ENCODE measurements at regions not wholly inside any gene's neighbourhood (a gene's known extent, or its start where the extent isn't known, plus 50 kb on each side); places are given as distances from the start of the nearest gene placed in this dataset.
"Not testable (repeated sequence)": the region's sequence is repeated elsewhere in the genome, so short reads cannot be mapped to it uniquely, and the experiment has no call there.

- Histone ChIP-seq H4K20me1 (ENCODE audit: control insufficient read depth, extremely low read depth, insufficient read depth, low read length) (no peaks in the 10 kb centered on the region), H3K79me2 (ENCODE audit: control insufficient read depth, insufficient read depth, low read length) (no peaks in the 10 kb centered on the region), H3K27me3 (ENCODE audit: control insufficient read depth, extremely low read depth, insufficient read depth, low read length) (no peaks in the 10 kb centered on the region), H3K36me3 (ENCODE audit: control insufficient read depth in 2 of 2, extremely low read depth in 1 of 2, insufficient read depth in 2 of 2, low read length in 2 of 2) (no peaks in the 10 kb centered on the region), H3K4me2 (ENCODE audit: control insufficient read depth, extremely low read depth, insufficient read depth, low read depth, low read length) (no peak overlapping the region), H3K4me1 (ENCODE audit: control insufficient read depth, extremely low read depth, insufficient read depth, low read length) (no peaks in the 10 kb centered on the region), H2AFZ (ENCODE audit: control insufficient read depth, low read length) (no peak overlapping the region), H3K9ac (ENCODE audit: control insufficient read depth, extremely low read depth, insufficient read depth, low read length) (no peak overlapping the region), H3K27ac (ENCODE audit: control insufficient read depth, insufficient read depth, low read length) (no peak overlapping the region), H3K4me3 (ENCODE audit: control insufficient read depth in 2 of 3, extremely low read depth in 1 of 3, insufficient read depth in 2 of 3, low read depth in 1 of 3, low read length in 3 of 3) (no peak overlapping the region), H3K9me3 (ENCODE audit: control insufficient read depth, low read depth, low read length) (no peaks in the 10 kb centered on the region), H3K9me1 (ENCODE audit: control insufficient read depth, extremely low read depth, insufficient read depth, low read length) (no peaks in the 10 kb centered on the region)
- dilution Hi-C loops (cut with MboI; ENCODE audit: extremely low pct_ligation_motif_present, low sequenced_read_pairs): no loop called here
- DNase-seq (ENCODE audit: low read depth, low spot score): no peak
- TF ChIP-seq, protein P1, sequence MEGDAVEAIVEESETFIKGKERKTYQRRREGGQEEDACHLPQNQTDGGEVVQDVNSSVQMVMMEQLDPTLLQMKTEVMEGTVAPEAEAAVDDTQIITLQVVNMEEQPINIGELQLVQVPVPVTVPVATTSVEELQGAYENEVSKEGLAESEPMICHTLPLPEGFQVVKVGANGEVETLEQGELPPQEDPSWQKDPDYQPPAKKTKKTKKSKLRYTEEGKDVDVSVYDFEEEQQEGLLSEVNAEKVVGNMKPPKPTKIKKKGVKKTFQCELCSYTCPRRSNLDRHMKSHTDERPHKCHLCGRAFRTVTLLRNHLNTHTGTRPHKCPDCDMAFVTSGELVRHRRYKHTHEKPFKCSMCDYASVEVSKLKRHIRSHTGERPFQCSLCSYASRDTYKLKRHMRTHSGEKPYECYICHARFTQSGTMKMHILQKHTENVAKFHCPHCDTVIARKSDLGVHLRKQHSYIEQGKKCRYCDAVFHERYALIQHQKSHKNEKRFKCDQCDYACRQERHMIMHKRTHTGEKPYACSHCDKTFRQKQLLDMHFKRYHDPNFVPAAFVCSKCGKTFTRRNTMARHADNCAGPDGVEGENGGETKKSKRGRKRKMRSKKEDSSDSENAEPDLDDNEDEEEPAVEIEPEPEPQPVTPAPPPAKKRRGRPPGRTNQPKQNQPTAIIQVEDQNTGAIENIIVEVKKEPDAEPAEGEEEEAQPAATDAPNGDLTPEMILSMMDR (optimal IDR thresholded peaks at IDR 0.05 in 1 of 3, IDR thresholded peaks at IDR 0.05 in 1 of 3, conservative IDR thresholded peaks at IDR 0.05 in 1 of 3; ENCODE audit: extremely low read depth in 1 of 3, insufficient read depth in 2 of 3, low read length in 3 of 3): no peak
- no peak for TF ChIP-seq EZH2 (IDR thresholded peaks at IDR 0.05; ENCODE audit: low read length)
- FAIRE-seq: no peak
Measured at GRCh38 chr4:104279744-104280143, 214.9 kb downstream of the CXXC4 start.

DNA sequence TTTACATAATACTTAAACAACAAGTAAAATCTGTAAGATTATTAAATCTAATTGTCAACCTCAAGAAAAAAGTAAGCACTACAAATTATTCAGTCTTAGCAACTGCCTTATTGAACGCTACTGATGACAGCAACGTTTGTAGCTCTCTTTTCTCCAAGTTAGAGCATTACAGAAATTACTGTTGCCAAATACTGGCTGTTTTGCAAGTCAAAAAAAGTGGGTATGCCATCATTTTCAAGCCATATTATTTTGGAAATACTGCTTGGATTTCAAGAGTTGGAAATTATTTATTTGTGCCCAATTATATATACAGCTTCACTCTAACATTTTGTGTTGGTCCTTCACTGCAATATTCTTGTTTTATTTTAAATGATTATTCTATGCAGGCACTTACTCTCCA, 221.7 kb downstream of the CXXC4 start:
- Histone ChIP-seq H3K4me2 (ENCODE audit: control insufficient read depth, extremely low read depth, insufficient read depth, low read depth, low read length) (no peak overlapping the region), H3K79me2 (ENCODE audit: control insufficient read depth, insufficient read depth, low read length) (no peaks in the 10 kb centered on the region), H3K27me3 (ENCODE audit: control insufficient read depth, extremely low read depth, insufficient read depth, low read length) (no peaks in the 10 kb centered on the region), H3K4me3 (ENCODE audit: control insufficient read depth in 2 of 3, extremely low read depth in 1 of 3, insufficient read depth in 2 of 3, low read depth in 1 of 3, low read length in 3 of 3) (no peak overlapping the region), H3K9ac (ENCODE audit: control insufficient read depth, extremely low read depth, insufficient read depth, low read length) (no peak overlapping the region), H3K4me1 (ENCODE audit: control insufficient read depth, extremely low read depth, insufficient read depth, low read length) (no peaks in the 10 kb centered on the region), H2AFZ (ENCODE audit: control insufficient read depth, low read length) (no peak overlapping the region), H3K36me3 (ENCODE audit: control insufficient read depth in 2 of 2, extremely low read depth in 1 of 2, insufficient read depth in 2 of 2, low read length in 2 of 2) (no peaks in the 10 kb centered on the region), H4K20me1 (ENCODE audit: control insufficient read depth, extremely low read depth, insufficient read depth, low read length) (no peaks in the 10 kb centered on the region), H3K27ac (ENCODE audit: control insufficient read depth, insufficient read depth, low read length) (no peak overlapping the region), H3K9me1 (ENCODE audit: control insufficient read depth, extremely low read depth, insufficient read depth, low read length) (no peaks in the 10 kb centered on the region), H3K9me3 (ENCODE audit: control insufficient read depth, low read depth, low read length) (no peaks in the 10 kb centered on the region)
- TF ChIP-seq EZH2 (IDR thresholded peaks at IDR 0.05; ENCODE audit: low read length): no peak
- TF ChIP-seq, protein P1 (optimal IDR thresholded peaks at IDR 0.05 in 1 of 3, IDR thresholded peaks at IDR 0.05 in 1 of 3, conservative IDR thresholded peaks at IDR 0.05 in 1 of 3; ENCODE audit: extremely low read depth in 1 of 3, insufficient read depth in 2 of 3, low read length in 3 of 3): no peak
- DNase-seq (ENCODE audit: low read depth, low spot score) (no peak), FAIRE-seq (no peak)
- dilution Hi-C loops (cut with MboI; ENCODE audit: extremely low pct_ligation_motif_present, low sequenced_read_pairs): no loop called here

DNA sequence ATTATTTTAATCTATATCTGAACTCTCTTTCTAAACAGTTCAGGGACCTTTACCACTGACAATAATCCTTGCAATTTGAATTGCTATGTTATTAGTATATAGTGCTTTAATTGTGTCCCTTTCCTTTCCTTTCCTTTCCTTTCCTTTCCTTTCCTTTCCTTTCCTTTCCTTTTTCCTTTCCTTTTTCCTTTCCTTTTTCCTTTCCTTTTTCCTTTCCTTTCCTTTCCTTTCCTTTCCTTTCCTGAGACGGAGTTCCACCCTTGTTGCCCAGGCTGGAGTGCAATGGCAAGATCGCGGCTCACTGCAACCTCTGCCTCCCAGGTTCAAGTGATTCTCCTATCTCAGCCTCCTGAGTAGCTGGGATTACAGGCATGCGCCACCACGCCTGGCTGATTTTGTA, 225.1 kb downstream of the CXXC4 start:
- H3K27me3 ChIP-seq (ENCODE audit: control insufficient read depth, extremely low read depth, insufficient read depth, low read length); H3K4me2 ChIP-seq (ENCODE audit: control insufficient read depth, extremely low read depth, insufficient read depth, low read depth, low read length); dilution Hi-C loops (cut with MboI; ENCODE audit: extremely low pct_ligation_motif_present, low sequenced_read_pairs); H3K9me3 ChIP-seq (ENCODE audit: control insufficient read depth, low read depth, low read length); DNase-seq (ENCODE audit: low read depth, low spot score); H3K27ac ChIP-seq (ENCODE audit: control insufficient read depth, insufficient read depth, low read length); H4K20me1 ChIP-seq (ENCODE audit: control insufficient read depth, extremely low read depth, insufficient read depth, low read length); H3K9me1 ChIP-seq (ENCODE audit: control insufficient read depth, extremely low read depth, insufficient read depth, low read length); FAIRE-seq; H2AFZ ChIP-seq (ENCODE audit: control insufficient read depth, low read length); H3K4me1 ChIP-seq (ENCODE audit: control insufficient read depth, extremely low read depth, insufficient read depth, low read length); H3K79me2 ChIP-seq (ENCODE audit: control insufficient read depth, insufficient read depth, low read length); H3K9ac ChIP-seq (ENCODE audit: control insufficient read depth, extremely low read depth, insufficient read depth, low read length); H3K4me3 ChIP-seq (ENCODE audit: control insufficient read depth in 2 of 3, extremely low read depth in 1 of 3, insufficient read depth in 2 of 3, low read depth in 1 of 3, low read length in 3 of 3); H3K36me3 ChIP-seq (ENCODE audit: control insufficient read depth in 2 of 2, extremely low read depth in 1 of 2, insufficient read depth in 2 of 2, low read length in 2 of 2): not testable (repeated sequence)
